SH-SY5Y (cell line): ENCODE measurements at regions not wholly inside any gene's neighbourhood (a gene's known extent, or its start where the extent isn't known, plus 50 kb on each side); places are given as distances from the start of the nearest gene placed in this dataset.

Source experiments
- GATA2 ChIP-seq: IDR thresholded peaks from 2 replicates; pipeline ENCODE4 v1.6.1; 2011; ENCODE audit warnings: mild to moderate bottlenecking, low read depth, low read length
- GATA3 ChIP-seq: IDR thresholded peaks from 2 replicates; pipeline ENCODE4 v1.6.1; 2011; ENCODE audit warnings: low read depth, mild to moderate bottlenecking, low read length, moderate library complexity

DNA sequence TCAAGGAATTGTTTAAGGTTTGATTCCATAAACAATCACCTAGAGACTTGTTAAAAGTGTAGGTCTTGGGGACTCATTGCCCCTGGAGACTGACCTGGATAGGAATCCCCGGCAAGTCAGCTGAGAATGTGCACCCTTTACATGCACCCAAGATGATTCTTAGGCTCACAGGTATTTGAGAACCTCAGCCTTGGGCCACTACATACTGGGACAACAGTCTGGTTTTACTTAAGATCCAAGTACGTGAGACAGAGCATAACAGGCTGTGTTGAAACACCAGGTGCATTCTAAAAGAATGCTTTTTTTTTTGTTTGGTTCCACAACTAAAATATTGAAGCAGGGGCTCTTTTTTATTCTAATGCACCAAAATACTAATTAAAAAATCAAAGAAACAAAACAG, 215.8 kb downstream of the TMX3 start:
- TF ChIP-seq GATA3 (no peak), GATA2 (no peak)
